ENCODE measurements at regions not wholly inside any gene's neighbourhood (a gene's known extent, or its start where the extent isn't known, plus 50 kb on each side); places are given as distances from the start of the nearest gene placed in this dataset.

- no peak overlapping the region for H3K27ac ChIP-seq
- no peaks in the 10 kb centered on the region for H3K27me3 ChIP-seq
- no peak overlapping the region for H3K4me3 ChIP-seq
- no peaks in the 10 kb centered on the region for H3K4me1 ChIP-seq
- WGBS = 88% methylated on average over 5 of the region's 5 CpGs
- TF ChIP-seq CTCF (IDR thresholded peaks at IDR 0.05) = no peak
- TF ChIP-seq POLR2A (IDR thresholded peaks at IDR 0.05) = no peak
- no peak for TF ChIP-seq POLR2AphosphoS5 (IDR thresholded peaks at IDR 0.05)
- TF ChIP-seq EP300 (IDR thresholded peaks at IDR 0.05) = no peak
- H3K36me3 ChIP-seq = no peaks in the 10 kb centered on the region
- no peaks in the 10 kb centered on the region for H3K9me3 ChIP-seq
- DNase-seq (ENCODE audit: low spot score in 2 of 2) = no peak
Observed at GRCh38 chr1:195012995-195013394, 1595.2 kb downstream of the KCNT2 start.

GRCh38 chr1:195005338-195005737 is 1602.9 kb downstream of the KCNT2 start:
- Histone ChIP-seq H3K36me3 (no peaks in the 10 kb centered on the region), H3K4me1 (no peaks in the 10 kb centered on the region), H3K9me3 (no peaks in the 10 kb centered on the region), H3K4me3 (no peak overlapping the region), H3K27me3 (no peaks in the 10 kb centered on the region), H3K27ac (no peak overlapping the region)
- WGBS = 67% methylated on average over 3 of the region's 3 CpGs
- TF ChIP-seq POLR2A (IDR thresholded peaks at IDR 0.05) (no peak), EP300 (IDR thresholded peaks at IDR 0.05) (no peak), CTCF (IDR thresholded peaks at IDR 0.05) (no peak), POLR2AphosphoS5 (IDR thresholded peaks at IDR 0.05) (no peak)
- DNase-seq (ENCODE audit: low spot score in 2 of 2) = no peak

GRCh38 chr1:194990483-194990882 is 1617.8 kb downstream of the KCNT2 start:
- no peak for TF ChIP-seq EP300 (IDR thresholded peaks at IDR 0.05)
- no peak for TF ChIP-seq POLR2A (IDR thresholded peaks at IDR 0.05)
- TF ChIP-seq CTCF (IDR thresholded peaks at IDR 0.05) = no peak
- TF ChIP-seq POLR2AphosphoS5 (IDR thresholded peaks at IDR 0.05) = no peak
- Histone ChIP-seq H3K9me3 (no peaks in the 10 kb centered on the region), H3K4me3 (no peak overlapping the region), H3K27ac (no peak overlapping the region), H3K27me3 (no peaks in the 10 kb centered on the region), H3K36me3 (no peaks in the 10 kb centered on the region), H3K4me1 (no peaks in the 10 kb centered on the region)
- no peak for DNase-seq (ENCODE audit: low spot score in 2 of 2)
- 71% methylated on average over 2 of the region's 2 CpGs for WGBS

- DNase-seq (ENCODE audit: low spot score in 2 of 2) = no peak
- 83% methylated on average over 1 of the region's 1 CpG for WGBS
- no peaks in the 10 kb centered on the region for H3K9me3 ChIP-seq
- no peak overlapping the region for H3K27ac ChIP-seq
- no peaks in the 10 kb centered on the region for H3K27me3 ChIP-seq
- H3K4me1 ChIP-seq = no peaks in the 10 kb centered on the region
- no peaks in the 10 kb centered on the region for H3K36me3 ChIP-seq
- no peak overlapping the region for H3K4me3 ChIP-seq
- TF ChIP-seq POLR2AphosphoS5 (IDR thresholded peaks at IDR 0.05) = no peak
- TF ChIP-seq POLR2A (IDR thresholded peaks at IDR 0.05) = no peak
- no peak for TF ChIP-seq EP300 (IDR thresholded peaks at IDR 0.05)
- TF ChIP-seq CTCF (IDR thresholded peaks at IDR 0.05) = no peak
Observed at GRCh38 chr1:194975913-194976312, 1632.3 kb downstream of the KCNT2 start.

- 26% methylated on average over 1 of the region's 1 CpG for WGBS
- H3K4me3 ChIP-seq = no peak overlapping the region
- H3K27me3 ChIP-seq = no peaks in the 10 kb centered on the region
- H3K9me3 ChIP-seq = no peaks in the 10 kb centered on the region
- no peak overlapping the region for H3K27ac ChIP-seq
- no peaks in the 10 kb centered on the region for H3K4me1 ChIP-seq
- TF ChIP-seq POLR2A (IDR thresholded peaks at IDR 0.05) (no peak), CTCF (IDR thresholded peaks at IDR 0.05) (no peak), POLR2AphosphoS5 (IDR thresholded peaks at IDR 0.05) (no peak), EP300 (IDR thresholded peaks at IDR 0.05) (no peak)
- no peaks in the 10 kb centered on the region for H3K36me3 ChIP-seq
- no peak for DNase-seq (ENCODE audit: low spot score in 2 of 2)
Observed at GRCh38 chr1:194968916-194969315, 1639.3 kb downstream of the KCNT2 start.
